ENCODE measurements at regions not wholly inside any gene's neighbourhood (a gene's known extent, or its start where the extent isn't known, plus 50 kb on each side); places are given as distances from the start of the nearest gene placed in this dataset.

GRCh38 chrX:39402158-39402557 lies 600.9 kb downstream of the MID1IP1 start:
- Histone ChIP-seq H3K9me1 (ENCODE audit: control insufficient read depth, extremely low read depth, insufficient read depth, low read length) (no peaks in the 10 kb centered on the region), H3K9ac (ENCODE audit: control insufficient read depth, extremely low read depth, insufficient read depth, low read length) (no peak overlapping the region), H3K36me3 (ENCODE audit: control insufficient read depth in 2 of 2, extremely low read depth in 1 of 2, insufficient read depth in 2 of 2, low read length in 2 of 2) (no peaks in the 10 kb centered on the region), H3K4me1 (ENCODE audit: control insufficient read depth, extremely low read depth, insufficient read depth, low read length) (no peaks in the 10 kb centered on the region), H2AFZ (ENCODE audit: control insufficient read depth, low read length) (no peak overlapping the region), H3K27me3 (ENCODE audit: control insufficient read depth, extremely low read depth, insufficient read depth, low read length) (no peaks in the 10 kb centered on the region), H4K20me1 (ENCODE audit: control insufficient read depth, extremely low read depth, insufficient read depth, low read length) (no peaks in the 10 kb centered on the region), H3K4me2 (ENCODE audit: control insufficient read depth, extremely low read depth, insufficient read depth, low read depth, low read length) (no peak overlapping the region), H3K9me3 (ENCODE audit: control insufficient read depth, low read depth, low read length) (no peaks in the 10 kb centered on the region), H3K4me3 (ENCODE audit: control insufficient read depth in 2 of 3, extremely low read depth in 1 of 3, insufficient read depth in 2 of 3, low read depth in 1 of 3, low read length in 3 of 3) (no peak overlapping the region), H3K79me2 (ENCODE audit: control insufficient read depth, insufficient read depth, low read length) (no peaks in the 10 kb centered on the region), H3K27ac (ENCODE audit: control insufficient read depth, insufficient read depth, low read length) (no peak overlapping the region)
- dilution Hi-C loops (cut with MboI; ENCODE audit: extremely low pct_ligation_motif_present, low sequenced_read_pairs) = no loop called here
- no peak for DNase-seq (ENCODE audit: low read depth, low spot score)
- no peak for TF ChIP-seq EZH2 (IDR thresholded peaks at IDR 0.05; ENCODE audit: low read length)
- no peak for TF ChIP-seq CTCF (optimal IDR thresholded peaks at IDR 0.05 in 1 of 3, IDR thresholded peaks at IDR 0.05 in 1 of 3, conservative IDR thresholded peaks at IDR 0.05 in 1 of 3; ENCODE audit: extremely low read depth in 1 of 3, insufficient read depth in 2 of 3, low read length in 3 of 3)
- FAIRE-seq = no peak

- no peaks in the 10 kb centered on the region for H3K27me3 ChIP-seq (ENCODE audit: control insufficient read depth, extremely low read depth, insufficient read depth, low read length)
- dilution Hi-C loops (cut with MboI; ENCODE audit: extremely low pct_ligation_motif_present, low sequenced_read_pairs) = no loop called here
- H4K20me1 ChIP-seq (ENCODE audit: control insufficient read depth, extremely low read depth, insufficient read depth, low read length) = no peaks in the 10 kb centered on the region
- DNase-seq (ENCODE audit: low read depth, low spot score) (no peak), FAIRE-seq (no peak)
- no peak overlapping the region for H3K4me2 ChIP-seq (ENCODE audit: control insufficient read depth, extremely low read depth, insufficient read depth, low read depth, low read length)
- H3K4me1 ChIP-seq (ENCODE audit: control insufficient read depth, extremely low read depth, insufficient read depth, low read length) = no peaks in the 10 kb centered on the region
- H2AFZ ChIP-seq (ENCODE audit: control insufficient read depth, low read length) = no peak overlapping the region
- no peaks in the 10 kb centered on the region for H3K9me3 ChIP-seq (ENCODE audit: control insufficient read depth, low read depth, low read length)
- H3K79me2 ChIP-seq (ENCODE audit: control insufficient read depth, insufficient read depth, low read length) = no peaks in the 10 kb centered on the region
- no peaks in the 10 kb centered on the region for H3K9me1 ChIP-seq (ENCODE audit: control insufficient read depth, extremely low read depth, insufficient read depth, low read length)
- no peak for TF ChIP-seq EZH2 (IDR thresholded peaks at IDR 0.05; ENCODE audit: low read length)
- no peak for TF ChIP-seq CTCF (optimal IDR thresholded peaks at IDR 0.05 in 1 of 3, IDR thresholded peaks at IDR 0.05 in 1 of 3, conservative IDR thresholded peaks at IDR 0.05 in 1 of 3; ENCODE audit: extremely low read depth in 1 of 3, insufficient read depth in 2 of 3, low read length in 3 of 3)
- H3K4me3 ChIP-seq (ENCODE audit: control insufficient read depth in 2 of 3, extremely low read depth in 1 of 3, insufficient read depth in 2 of 3, low read depth in 1 of 3, low read length in 3 of 3) = no peak overlapping the region
- H3K9ac ChIP-seq (ENCODE audit: control insufficient read depth, extremely low read depth, insufficient read depth, low read length) = no peak overlapping the region
- H3K36me3 ChIP-seq (ENCODE audit: control insufficient read depth in 2 of 2, extremely low read depth in 1 of 2, insufficient read depth in 2 of 2, low read length in 2 of 2) = no peaks in the 10 kb centered on the region
- no peak overlapping the region for H3K27ac ChIP-seq (ENCODE audit: control insufficient read depth, insufficient read depth, low read length)
Measured at GRCh38 chrX:39406799-39407198, 605.5 kb downstream of the MID1IP1 start.

All from keratinocyte (primary cell).